MM.1S (cell line): ENCODE measurements at regions not wholly inside any gene's neighbourhood (a gene's known extent, or its start where the extent isn't known, plus 50 kb on each side); places are given as distances from the start of the nearest gene placed in this dataset.

ENCODE experiments used
- DNase-seq: peaks from one replicate; pipeline ENCODE4 v3.0.0-alpha.2; 2015
- H2AFZ ChIP-seq: fragments of 300-600 bp; sonication (generic); 2 replicates; pipeline ENCODE4 v1.6.0; 2016; ENCODE audit warnings: antibody characterized with exemption, low read length
- H3F3A ChIP-seq: fragments of 300-600 bp; sonication (generic); 2 replicates; pipeline ENCODE4 v1.6.1; 2016; ENCODE audit warnings: mild to moderate bottlenecking, antibody characterized with exemption, low read length, moderate library complexity, mixed read lengths; ENCODE audit not compliant: insufficient read depth
- H3K27ac ChIP-seq: fragments of 300-600 bp; sonication (generic); 2 replicates; pipeline ENCODE4 v1.5.1; 2016; ENCODE audit warnings: mild to moderate bottlenecking, low read length
- H3K27me3 ChIP-seq: fragments of 300-600 bp; sonication (generic); replicated peaks from 2 replicates; pipeline ENCODE4 v1.6.0; 2016; ENCODE audit warnings: low read length; ENCODE audit not compliant: insufficient read depth
- H3K36me3 ChIP-seq: fragments of 300-600 bp; sonication (generic); replicated peaks from 2 replicates; pipeline ENCODE4 v1.6.1; 2016; ENCODE audit warnings: mild to moderate bottlenecking, low read length, mixed read lengths; ENCODE audit not compliant: insufficient read depth
- H3K4me1 ChIP-seq: fragments of 300-600 bp; sonication (generic); 2 replicates; pipeline ENCODE4 v1.6.1; 2016; ENCODE audit warnings: low read length, mixed read lengths
- H3K4me2 ChIP-seq: fragments of 300-600 bp; sonication (generic); 2 replicates; pipeline ENCODE4 v1.6.0; 2016; ENCODE audit warnings: low read depth, low read length
- H3K4me3 ChIP-seq: fragments of 300-600 bp; sonication (generic); 2 replicates; pipeline ENCODE4 v1.5.1; 2016; ENCODE audit warnings: low read length, mixed read lengths
- H3K79me2 ChIP-seq: fragments of 300-600 bp; sonication (generic); 2 replicates; pipeline ENCODE4 v1.6.1; 2016; ENCODE audit warnings: mixed run types, low read length, mixed read lengths
- H3K9ac ChIP-seq: fragments of 300-600 bp; sonication (generic); 2 replicates; pipeline ENCODE4 v1.6.1; 2016; ENCODE audit warnings: low read length, mixed read lengths
- H3K9me2 ChIP-seq: fragments of 300-600 bp; sonication (generic); replicated peaks from 2 replicates; pipeline ENCODE4 v1.6.1; 2016; ENCODE audit warnings: mild to moderate bottlenecking, low read length, mixed read lengths; ENCODE audit not compliant: insufficient read depth
- H3K9me3 ChIP-seq: fragments of 300-600 bp; sonication (generic); replicated peaks from 2 replicates; pipeline ENCODE4 v1.6.1; 2016; ENCODE audit warnings: mild to moderate bottlenecking, low read length, mixed read lengths; ENCODE audit not compliant: insufficient read depth
- H4K20me1 ChIP-seq: fragments of 300-600 bp; sonication (generic); 2 replicates; pipeline ENCODE4 v1.6.1; 2016; ENCODE audit warnings: mild to moderate bottlenecking, low read length, moderate library complexity, mixed read lengths; ENCODE audit not compliant: insufficient read depth
- EZH2 ChIP-seq: fragments of 300-600 bp; sonication (generic); optimal IDR thresholded peaks from 2 replicates; pipeline ENCODE3; 2017; ENCODE audit warnings: low read depth, mild to moderate bottlenecking, antibody characterized with exemption, low read length, mixed read lengths
- EZH2phosphoT487 ChIP-seq: fragments of 300-600 bp; sonication (generic); IDR thresholded peaks from 2 replicates; pipeline ENCODE4 v1.6.1; 2018; ENCODE audit warnings: antibody characterized with exemption, low read length
- TF ChIP-seq, protein P1 (sequence below): fragments of 300-600 bp; sonication (generic); IDR thresholded peaks from 2 replicates; pipeline ENCODE4 v1.5.1; 2016; ENCODE audit warnings: antibody characterized with exemption, low read length, mixed read lengths

DNA sequence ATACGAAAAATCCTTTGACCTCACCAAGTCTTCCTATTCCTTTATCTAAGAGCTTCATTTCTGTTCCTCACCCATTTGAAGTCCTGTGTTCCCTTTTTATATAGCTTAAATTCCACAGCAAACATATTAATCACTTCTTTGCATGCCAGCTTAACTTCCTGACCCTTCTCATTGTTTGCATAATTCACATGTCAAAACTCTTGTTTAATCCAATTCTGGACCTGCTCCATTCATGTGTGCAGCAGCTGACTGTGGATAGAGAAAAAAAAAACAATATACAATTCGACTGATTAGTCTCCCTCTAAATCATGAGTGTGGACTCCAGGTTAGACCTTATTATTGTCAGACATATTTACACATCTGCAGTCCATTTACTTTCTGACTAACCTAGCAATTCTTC lies 991.2 kb upstream of the TENM4 start:
- no peak for DNase-seq
- Histone ChIP-seq H3K4me1 (no peaks in the 10 kb centered on the region), H3F3A (no peaks in the 10 kb centered on the region), H3K27me3 (no peaks in the 10 kb centered on the region), H3K79me2 (no peaks in the 10 kb centered on the region), H3K9ac (no peak overlapping the region), H4K20me1 (no peaks in the 10 kb centered on the region), H3K27ac (no peak overlapping the region), H3K36me3 (no peaks in the 10 kb centered on the region), H3K4me2 (no peak overlapping the region), H2AFZ (no peak overlapping the region), H3K9me3 (no peaks in the 10 kb centered on the region), H3K4me3 (no peak overlapping the region), H3K9me2 (no peaks in the 10 kb centered on the region)
- TF ChIP-seq EZH2 = no peak
- no peak for TF ChIP-seq EZH2phosphoT487
- TF ChIP-seq, protein P1, sequence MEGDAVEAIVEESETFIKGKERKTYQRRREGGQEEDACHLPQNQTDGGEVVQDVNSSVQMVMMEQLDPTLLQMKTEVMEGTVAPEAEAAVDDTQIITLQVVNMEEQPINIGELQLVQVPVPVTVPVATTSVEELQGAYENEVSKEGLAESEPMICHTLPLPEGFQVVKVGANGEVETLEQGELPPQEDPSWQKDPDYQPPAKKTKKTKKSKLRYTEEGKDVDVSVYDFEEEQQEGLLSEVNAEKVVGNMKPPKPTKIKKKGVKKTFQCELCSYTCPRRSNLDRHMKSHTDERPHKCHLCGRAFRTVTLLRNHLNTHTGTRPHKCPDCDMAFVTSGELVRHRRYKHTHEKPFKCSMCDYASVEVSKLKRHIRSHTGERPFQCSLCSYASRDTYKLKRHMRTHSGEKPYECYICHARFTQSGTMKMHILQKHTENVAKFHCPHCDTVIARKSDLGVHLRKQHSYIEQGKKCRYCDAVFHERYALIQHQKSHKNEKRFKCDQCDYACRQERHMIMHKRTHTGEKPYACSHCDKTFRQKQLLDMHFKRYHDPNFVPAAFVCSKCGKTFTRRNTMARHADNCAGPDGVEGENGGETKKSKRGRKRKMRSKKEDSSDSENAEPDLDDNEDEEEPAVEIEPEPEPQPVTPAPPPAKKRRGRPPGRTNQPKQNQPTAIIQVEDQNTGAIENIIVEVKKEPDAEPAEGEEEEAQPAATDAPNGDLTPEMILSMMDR = no peak

DNA sequence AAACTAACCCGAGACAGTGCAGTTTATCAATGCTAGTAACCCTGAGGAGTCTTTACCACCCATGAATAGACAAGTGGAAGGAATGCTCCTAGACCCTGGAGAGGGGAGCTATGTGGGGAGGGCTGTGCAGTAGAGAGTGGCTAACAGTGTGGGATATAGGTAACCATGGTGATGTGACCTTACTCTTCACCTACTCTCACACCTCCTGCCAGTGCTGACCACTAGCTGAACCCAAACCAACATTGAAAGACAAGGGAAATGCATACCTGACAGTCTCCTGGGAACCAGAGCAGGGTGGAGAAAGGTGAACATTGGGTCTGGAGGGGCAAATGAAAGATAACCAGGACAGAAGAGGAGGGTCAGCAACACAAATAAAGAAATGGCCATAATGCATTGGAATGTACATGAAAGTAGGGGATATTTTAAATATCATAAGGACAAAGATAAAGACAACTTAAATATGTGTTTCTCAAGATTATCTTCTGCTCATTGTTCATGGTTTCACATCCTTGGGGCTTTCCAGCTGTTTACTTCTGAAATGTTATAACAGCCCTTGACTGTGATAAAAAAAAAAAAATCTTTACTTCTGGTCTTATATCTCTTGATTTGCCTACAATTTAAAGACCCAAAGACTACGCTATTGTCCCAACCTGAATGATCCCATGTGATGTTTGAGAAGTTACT lies 983.3 kb upstream of the TENM4 start:
- 0 out of 2 replicates have a peak, but pooled peaks cover 10% of the 10 kb centered on the region for H3F3A ChIP-seq
- peak overlapping the region; percentile 44; the same call in 1 of the 2 replicates for H3K27ac ChIP-seq
- H3K4me1 ChIP-seq = peaks cover 18% of the 10 kb centered on the region
- no peaks in the 10 kb centered on the region for H3K9me2 ChIP-seq
- H3K27me3 ChIP-seq = no peaks in the 10 kb centered on the region
- no peaks in the 10 kb centered on the region for H3K36me3 ChIP-seq
- H3K79me2 ChIP-seq = no peaks in the 10 kb centered on the region
- TF ChIP-seq EZH2 (no peak), EZH2phosphoT487 (no peak)
- TF ChIP-seq, protein P1 = no peak
- peak; percentile 58 for DNase-seq
- H2AFZ ChIP-seq = no peak overlapping the region
- H3K9me3 ChIP-seq = no peaks in the 10 kb centered on the region
- no peaks in the 10 kb centered on the region for H4K20me1 ChIP-seq
- peak overlapping the region; percentile 57 for H3K4me2 ChIP-seq
- H3K9ac ChIP-seq = no peak overlapping the region
- H3K4me3 ChIP-seq = no peak overlapping the region

DNA sequence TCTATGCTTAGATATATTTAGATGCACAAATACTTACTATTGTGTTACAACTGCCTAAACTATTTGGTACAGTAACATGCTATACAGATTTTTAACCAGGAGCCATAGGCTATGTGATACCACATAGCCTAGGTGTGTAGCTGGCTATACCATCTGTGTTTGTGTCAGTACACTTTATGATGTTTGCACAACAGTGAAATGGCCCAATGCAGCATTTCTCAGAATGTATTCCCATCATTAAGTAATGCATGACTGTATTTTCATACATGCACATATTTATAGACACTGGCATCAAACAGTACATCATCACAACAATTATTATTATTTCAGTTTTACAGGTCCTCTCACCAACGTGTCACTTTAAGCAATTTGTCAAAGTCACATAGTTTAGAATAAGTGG lies 979.5 kb upstream of the TENM4 start:
- Histone ChIP-seq H4K20me1 (no peaks in the 10 kb centered on the region), H3K4me2 (no peak overlapping the region), H3K9me3 (no peaks in the 10 kb centered on the region), H3K36me3 (no peaks in the 10 kb centered on the region), H3F3A (0 out of 2 replicates have a peak, but pooled peaks cover 10% of the 10 kb centered on the region), H3K4me1 (peaks cover 17% of the 10 kb centered on the region), H3K4me3 (no peak overlapping the region), H3K27me3 (no peaks in the 10 kb centered on the region), H2AFZ (no peak overlapping the region), H3K79me2 (no peaks in the 10 kb centered on the region), H3K9ac (no peak overlapping the region), H3K27ac (no peak overlapping the region), H3K9me2 (no peaks in the 10 kb centered on the region)
- TF ChIP-seq EZH2phosphoT487 (no peak), EZH2 (no peak)
- TF ChIP-seq, protein P1 = no peak
- DNase-seq = no peak
